Esophagus muscularis mucosa (tissue), 4 donors: ENCODE measurements at regions not wholly inside any gene's neighbourhood (a gene's known extent, or its start where the extent isn't known, plus 50 kb on each side); places are given as distances from the start of the nearest gene placed in this dataset.

Experiments used
- DNase-seq: peaks from one replicate; pipeline ENCODE4 v3.0.0-alpha.2; 2017; ENCODE audit errors: extremely low spot score
- H3K27ac ChIP-seq, 4 donors: fragments of 200-600 bp; sonication (generic); replicated peaks in 1 of 4; 1 replicate in 3 of 4; 2 replicates in 1 of 4; pipeline ENCODE4 v1.5.1; 2016 to 2019; ENCODE audit warnings: mild to moderate bottlenecking in 1 of 4
- H3K27me3 ChIP-seq, 4 donors: fragments of 200-600 bp; sonication (generic); one replicate each; pipeline versions ENCODE4 v1.5.1 to v1.6.0; 2016 to 2019
- H3K36me3 ChIP-seq, 4 donors: fragments of 200-600 bp; sonication (generic); one replicate each; pipeline ENCODE4 v1.5.1; 2016 to 2019
- H3K4me1 ChIP-seq, 4 donors: fragments of 200-600 bp; sonication (generic); one replicate each; pipeline ENCODE4 v1.5.1; 2016 to 2019
- H3K4me3 ChIP-seq, 4 donors: fragments of 200-600 bp; sonication (generic); 1 replicate in 2 of 4; 2 replicates in 2 of 4; pipeline ENCODE4 v1.5.1; 2016 to 2019; ENCODE audit warnings: mild to moderate bottlenecking in 4 of 4, moderate library complexity in 1 of 4
- H3K9me3 ChIP-seq, 4 donors: fragments of 200-600 bp; sonication (generic); 1 replicate in 3 of 4; 2 replicates in 1 of 4; pipeline ENCODE4 v1.5.1; 2016 to 2019
- CTCF ChIP-seq, 3 experiments: fragments of 200-600 bp in 2 of 3; fragments of 450-650 bp in 1 of 3; sonication (generic) in 2 of 3; IDR thresholded peaks; one replicate each; pipeline ENCODE4 v1.5.1; 2017 to 2019; ENCODE audit warnings: antibody characterized with exemption in 3 of 3, mild to moderate bottlenecking in 2 of 3, moderate library complexity in 1 of 3
- EP300 ChIP-seq: sonication (generic); formaldehyde crosslinking; IDR thresholded peaks from one replicate; pipeline ENCODE4 v1.6.1; 2017; ENCODE audit warnings: antibody characterized with exemption
- POLR2A ChIP-seq: fragments of 450-650 bp; IDR thresholded peaks from one replicate; pipeline ENCODE4 v1.6.1; 2017; ENCODE audit warnings: antibody characterized with exemption, moderate library complexity, mild to moderate bottlenecking, low read depth
- POLR2AphosphoS5 ChIP-seq, 2 donors: sonication (generic); formaldehyde crosslinking; IDR thresholded peaks; one replicate each; pipeline ENCODE4 v1.6.1; 2017; ENCODE audit warnings: antibody characterized with exemption in 2 of 2
- WGBS: methylation state at CpG from one replicate; pipeline ENCODE4 v1.1.5; 2018; 5-methylcytosine and 5-hydroxymethylcytosine counted together
- intact Hi-C: fragments of 100-400 bp; cut with DNase I; formaldehyde crosslinking; loops from one replicate; pipeline ENCODE4 v1.15.1; 2023

DNA sequence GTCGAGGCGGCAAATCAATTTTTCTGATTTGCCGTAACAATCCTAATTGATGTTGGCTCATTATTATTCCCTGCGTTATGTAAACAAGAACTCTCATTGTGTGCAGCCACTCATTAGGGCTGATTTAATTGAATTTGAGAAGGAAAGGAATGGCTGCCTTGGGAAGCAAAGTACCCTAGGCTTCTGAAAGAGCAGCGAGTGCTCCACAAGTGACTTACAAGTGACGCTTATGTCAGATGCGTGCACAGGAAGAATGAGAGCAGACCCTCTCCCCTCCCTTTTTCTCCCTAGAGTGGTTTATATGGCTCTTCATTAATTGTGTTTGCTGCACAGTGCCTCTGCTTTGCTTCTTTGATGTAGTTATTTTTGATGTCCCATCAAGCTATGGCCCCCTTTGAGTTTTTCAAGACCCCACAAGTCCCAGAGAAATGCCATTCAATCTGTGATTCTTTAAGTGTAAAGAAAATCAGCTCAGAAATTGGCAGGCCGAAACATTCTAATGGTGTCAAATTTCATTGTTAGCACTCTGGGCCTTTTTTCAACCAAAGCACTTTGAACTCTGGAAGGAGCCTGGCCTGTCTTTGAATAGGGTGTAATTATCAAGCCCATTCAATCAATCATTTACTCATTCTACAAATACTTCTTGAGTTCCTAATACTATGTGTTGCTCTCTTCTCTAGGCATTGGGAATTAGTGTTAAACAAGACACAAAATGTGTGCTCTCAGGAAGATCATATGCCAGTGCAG, 86.8 kb upstream of the VAV3 start:
- Histone ChIP-seq H3K36me3 (no peaks in the 10 kb centered on the region), H3K27me3 (no peaks in the 10 kb centered on the region), H3K4me1 (peaks cover 0 to 26% (median 15%) of the 10 kb centered on the region in 4 donors), H3K9me3 (peaks cover 0 to 7% (median 0%) of the 10 kb centered on the region in 4 donors), H3K27ac (no peak overlapping the region), H3K4me3 (no peak overlapping the region)
- 85% methylated on average over 8 of the region's 8 CpGs for WGBS
- intact Hi-C loops: no loop called here
- TF ChIP-seq EP300: no peak
- TF ChIP-seq POLR2A: no peak
- TF ChIP-seq POLR2AphosphoS5 (IDR thresholded peaks at IDR 0.05): no peak
- no peak for DNase-seq

DNA sequence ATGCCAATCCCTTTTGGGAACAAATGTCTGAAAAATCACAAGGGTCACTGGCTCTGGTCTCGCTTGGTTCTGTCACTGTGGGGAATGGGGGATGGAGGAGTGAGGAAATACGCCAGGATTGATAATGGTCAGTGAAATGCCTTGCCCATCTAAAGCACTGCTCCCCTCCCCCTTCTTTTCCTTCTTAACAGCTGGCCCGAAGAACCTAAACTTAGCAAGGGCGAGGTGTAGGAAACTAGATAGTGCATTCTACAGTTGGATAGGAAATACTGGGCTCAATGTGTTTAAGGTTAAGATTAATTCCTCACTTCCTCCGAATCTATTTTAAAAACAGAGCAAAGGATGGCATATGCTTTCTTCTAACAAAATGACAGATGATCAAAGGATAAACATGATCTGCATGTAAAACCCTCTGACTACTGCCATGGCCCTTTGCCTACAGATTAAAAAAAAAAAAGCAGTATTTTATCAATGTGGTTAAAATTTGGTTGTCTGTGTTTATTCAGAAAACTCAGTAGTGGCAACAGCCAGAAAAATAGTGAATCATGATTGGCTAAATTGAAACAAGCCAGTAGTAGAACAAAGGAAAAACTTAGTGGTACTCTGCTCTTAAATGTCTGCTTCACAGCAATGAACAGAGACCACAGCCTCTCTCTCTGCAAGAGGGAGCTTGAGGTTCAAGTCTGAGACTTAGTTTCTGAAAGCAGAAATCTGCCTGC, 86.1 kb upstream of the VAV3 start:
- intact Hi-C loops: no loop called here
- TF ChIP-seq POLR2A (no peak), CTCF (IDR thresholded peaks at IDR 0.05) (no peak), EP300 (no peak), POLR2AphosphoS5 (IDR thresholded peaks at IDR 0.05) (no peak)
- WGBS: 55% methylated on average over 5 of the region's 5 CpGs
- peaks cover 0 to 7% (median 0%) of the 10 kb centered on the region in 4 donors for H3K9me3 ChIP-seq
- no peak overlapping the region for H3K4me3 ChIP-seq
- H3K27ac ChIP-seq: peak overlapping the region in 2 of 4 donors; percentile 3 to 23
- H3K27me3 ChIP-seq: no peaks in the 10 kb centered on the region
- H3K36me3 ChIP-seq: no peaks in the 10 kb centered on the region
- peaks cover 2 to 26% (median 17%) of the 10 kb centered on the region in 4 donors for H3K4me1 ChIP-seq
- no peak for DNase-seq

GRCh38 chr1:108050158-108050557, 85.2 kb upstream of the VAV3 start:
- DNase-seq: no peak
- intact Hi-C loops: no loop called here
- H3K27ac ChIP-seq: peak overlapping the region in 1 of 4 donors; percentile 23

DNA sequence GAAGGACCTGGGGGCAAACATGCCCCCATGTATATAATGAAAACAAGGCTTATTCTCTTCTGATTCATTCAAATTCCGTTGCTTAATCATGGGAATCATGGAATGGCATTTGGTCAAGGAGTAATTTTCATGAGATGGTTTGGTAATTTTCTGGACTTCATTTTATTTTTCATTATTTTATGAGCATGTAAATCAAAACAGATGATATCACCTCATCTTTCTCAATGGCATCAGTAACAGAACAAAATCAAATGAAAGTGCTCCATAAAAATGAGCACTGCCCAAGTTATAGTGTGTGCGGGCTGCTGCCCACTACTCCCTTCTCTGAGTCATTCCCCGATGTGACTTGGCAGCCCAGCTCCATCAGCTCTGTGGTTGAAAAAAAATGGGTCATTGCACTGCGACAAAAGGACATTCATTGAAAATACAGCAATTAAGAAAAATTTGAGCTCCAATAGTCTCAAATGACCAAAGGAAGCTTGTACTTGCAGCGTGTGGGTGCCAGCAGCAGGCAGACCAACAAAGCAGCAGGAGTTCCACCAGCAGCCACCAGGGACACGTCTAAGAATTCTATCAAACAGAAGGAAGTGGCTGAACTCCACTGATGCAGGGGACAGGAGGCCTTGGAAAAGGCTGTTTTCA, 84.3 kb upstream of the VAV3 start:
- H3K27me3 ChIP-seq: no peaks in the 10 kb centered on the region
- no peak for TF ChIP-seq EP300
- TF ChIP-seq CTCF (IDR thresholded peaks at IDR 0.05): peak in 2 of 3 experiments; percentile 8 to 42
- intact Hi-C loops: no loop called here
- peaks cover 11 to 30% (median 20%) of the 10 kb centered on the region in 4 donors for H3K4me1 ChIP-seq
- H3K36me3 ChIP-seq: no peaks in the 10 kb centered on the region
- DNase-seq: no peak
- H3K9me3 ChIP-seq: peaks cover 0 to 7% (median 0%) of the 10 kb centered on the region in 4 donors
- no peak overlapping the region for H3K27ac ChIP-seq
- H3K4me3 ChIP-seq: no peak overlapping the region
- 51% methylated on average over 6 of the region's 6 CpGs for WGBS

More at GRCh38 chr1:108050158-108050557, 85.2 kb upstream of the VAV3 start:
- no peaks in the 10 kb centered on the region for H3K27me3 ChIP-seq
- TF ChIP-seq EP300 (no peak), POLR2A (no peak)
- H3K9me3 ChIP-seq: peaks cover 0 to 7% (median 0%) of the 10 kb centered on the region in 4 donors
- no peaks in the 10 kb centered on the region for H3K36me3 ChIP-seq
- peaks cover 9 to 30% (median 18%) of the 10 kb centered on the region in 4 donors for H3K4me1 ChIP-seq
- no peak overlapping the region for H3K4me3 ChIP-seq
- 72% methylated on average over 5 of the region's 5 CpGs for WGBS

GRCh38 chr1:108048301-108049177, 83.6 kb upstream of the VAV3 start:
- WGBS: 84% methylated on average over 5 of the region's 5 CpGs
- H3K4me1 ChIP-seq: peaks cover 11 to 30% (median 22%) of the 10 kb centered on the region in 4 donors
- H3K4me3 ChIP-seq: no peak overlapping the region
- H3K27ac ChIP-seq: no peak overlapping the region
- intact Hi-C loops: no loop called here
- H3K27me3 ChIP-seq: no peaks in the 10 kb centered on the region
- peaks cover 0 to 7% (median 0%) of the 10 kb centered on the region in 4 donors for H3K9me3 ChIP-seq
- TF ChIP-seq POLR2A (no peak), POLR2AphosphoS5 (IDR thresholded peaks at IDR 0.05) (no peak), CTCF (IDR thresholded peaks at IDR 0.05) (no peak), EP300 (no peak)
- DNase-seq: no peak
- no peaks in the 10 kb centered on the region for H3K36me3 ChIP-seq
